ENCODE measurements at regions not wholly inside any gene's neighbourhood (a gene's known extent, or its start where the extent isn't known, plus 50 kb on each side); places are given as distances from the start of the nearest gene placed in this dataset.
"Not testable (repeated sequence)": the region's sequence is repeated elsewhere in the genome, so short reads cannot be mapped to it uniquely, and the experiment has no call there.

DNA sequence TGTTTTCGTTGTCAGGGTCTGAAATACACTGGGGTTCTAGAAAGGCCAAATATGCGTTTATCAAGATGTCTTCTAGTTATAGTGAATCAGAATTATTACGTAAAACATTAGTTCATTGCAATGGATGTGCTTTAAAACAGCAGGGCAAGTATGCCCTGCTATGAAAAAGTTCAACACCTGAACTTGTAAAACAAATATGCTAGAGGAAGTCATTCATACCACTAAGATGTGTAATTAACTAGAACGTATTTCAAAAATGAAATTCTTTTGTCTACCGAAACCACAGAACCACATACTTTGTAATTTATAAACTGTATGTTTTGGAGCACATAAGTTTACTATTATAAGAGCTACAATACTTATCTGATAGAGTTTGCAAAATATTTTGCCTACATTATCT is 266.2 kb downstream of the KCTD12 start:
- no peak for DNase-seq (ENCODE audit: low spot score)

DNA sequence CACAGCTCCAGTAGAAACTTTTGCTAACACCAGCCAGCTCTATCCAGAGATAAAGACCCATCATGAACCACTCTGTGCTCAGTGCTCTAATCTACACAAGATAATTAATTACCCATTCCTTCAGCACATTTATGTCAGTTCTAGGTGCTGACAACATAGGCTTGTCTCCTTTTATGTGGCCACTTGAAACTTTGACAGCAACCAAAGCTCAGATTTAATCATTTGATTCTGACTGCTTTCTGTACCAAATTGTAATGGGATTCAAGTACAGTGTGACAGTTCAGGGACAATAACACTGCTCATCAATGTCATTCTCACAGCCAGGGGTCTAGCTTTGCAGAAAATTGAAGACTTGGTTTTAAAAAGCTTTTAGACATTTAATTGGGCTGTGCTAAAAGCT is 266.6 kb downstream of the KCTD12 start:
- DNase-seq (ENCODE audit: low spot score): no peak

DNA sequence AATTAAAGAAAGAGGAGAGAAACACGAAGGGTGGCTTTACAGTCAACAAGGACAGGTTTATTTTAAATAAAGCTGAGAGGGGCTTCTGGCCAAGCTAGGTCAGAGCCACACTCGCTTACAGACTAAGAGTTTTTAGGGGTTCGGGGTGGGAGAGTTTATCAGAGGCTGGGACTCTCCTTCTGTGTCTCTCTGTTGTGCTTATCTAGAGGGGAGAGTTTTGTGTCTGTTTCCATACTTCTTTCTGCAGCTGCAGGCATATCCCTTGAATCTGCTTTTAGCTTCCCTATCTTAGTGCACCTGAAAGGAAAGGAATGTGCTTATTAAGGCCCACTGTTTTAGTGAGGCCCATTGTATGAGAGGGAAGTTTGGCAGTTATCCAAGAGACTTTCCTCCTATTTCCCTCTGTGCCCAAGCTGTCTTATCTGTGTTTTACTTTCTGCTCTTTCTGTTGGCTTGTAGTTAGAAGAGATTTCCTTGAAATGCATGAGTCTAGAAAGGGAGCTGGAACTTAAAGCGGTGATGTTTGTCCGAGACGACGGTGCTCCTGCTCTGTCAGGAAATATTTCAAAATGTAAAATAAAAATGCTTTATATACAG is 275.3 kb downstream of the KCTD12 start:
- DNase-seq (ENCODE audit: low spot score): no peak

DNA sequence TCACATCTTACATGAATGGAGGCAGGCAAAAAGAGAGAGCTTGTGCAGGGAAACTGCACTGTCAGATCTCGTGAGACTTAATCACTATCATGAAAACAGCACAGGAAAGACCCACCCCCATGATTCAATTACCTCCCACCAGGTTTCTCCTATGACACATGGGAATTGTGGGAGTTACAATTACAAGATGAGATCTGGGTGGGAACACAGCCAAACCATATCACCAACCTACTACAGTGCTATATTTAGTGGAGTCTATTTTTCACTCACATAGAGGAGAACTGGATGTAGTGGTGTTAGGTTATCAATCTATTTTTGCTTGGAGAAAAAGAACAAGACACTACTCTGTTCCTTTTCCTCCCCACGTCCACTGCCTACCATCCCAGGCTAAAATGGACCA is 276.6 kb downstream of the KCTD12 start:
- no peak for DNase-seq (ENCODE audit: low spot score)

DNA sequence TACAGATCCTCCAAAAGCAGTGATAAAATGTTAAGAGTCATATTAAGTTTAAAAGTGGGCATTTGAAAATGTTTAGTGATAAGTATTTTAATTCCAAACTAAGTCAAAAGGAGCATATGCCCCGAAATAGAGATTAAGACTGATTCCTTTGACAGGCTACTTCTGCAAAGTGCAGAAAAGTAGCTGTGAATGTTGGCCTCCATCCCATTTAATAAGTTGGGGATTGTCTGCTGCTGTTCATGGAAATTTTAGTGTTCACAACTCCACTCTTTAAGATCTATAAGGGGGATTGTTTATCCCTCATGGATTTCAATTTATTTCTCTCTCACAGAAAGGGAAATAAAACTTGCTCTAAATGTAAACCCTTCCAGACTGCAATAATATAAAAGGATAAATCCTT is 278.3 kb downstream of the KCTD12 start:
- no peak for DNase-seq (ENCODE audit: low spot score)

DNA sequence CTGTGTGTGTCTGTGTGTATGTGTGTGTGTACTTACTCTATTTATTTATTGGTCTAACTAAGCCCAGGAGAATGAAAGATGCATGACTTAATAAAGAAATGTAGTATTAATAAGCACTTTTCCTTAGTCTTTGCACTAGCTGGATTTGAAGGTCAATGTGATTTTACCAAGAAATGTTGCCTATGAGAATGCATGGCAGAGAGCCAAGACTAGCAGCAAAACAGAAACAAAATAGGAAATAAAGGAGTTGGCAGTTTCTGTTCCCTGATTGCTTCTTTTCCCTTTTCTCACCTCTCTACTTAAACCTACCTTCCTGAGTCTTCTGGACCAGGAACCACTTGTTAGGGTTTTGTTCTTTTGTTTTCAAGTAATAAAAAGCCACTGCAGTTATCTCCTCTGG is 286.1 kb downstream of the KCTD12 start:
- DNase-seq (ENCODE audit: low spot score): no peak

DNA sequence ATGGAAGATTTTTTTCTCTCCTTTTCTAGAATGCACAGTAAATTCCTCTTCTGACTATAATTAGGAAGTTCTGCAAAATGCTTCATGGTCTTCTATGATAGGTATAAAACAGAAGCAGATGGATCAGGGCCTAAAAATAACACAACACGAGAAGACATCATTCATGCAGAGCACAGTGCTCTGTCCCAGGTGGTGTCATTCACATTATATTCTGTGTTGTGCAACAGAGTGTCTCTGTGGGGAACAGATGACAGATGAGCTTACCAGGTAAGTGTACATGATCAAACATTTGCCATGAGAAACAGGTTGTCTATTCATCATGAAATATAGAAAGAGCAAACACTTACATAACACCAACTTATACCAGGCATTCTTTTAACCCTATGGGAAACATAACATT is 288.3 kb downstream of the KCTD12 start:
- DNase-seq (ENCODE audit: low spot score): no peak

DNA sequence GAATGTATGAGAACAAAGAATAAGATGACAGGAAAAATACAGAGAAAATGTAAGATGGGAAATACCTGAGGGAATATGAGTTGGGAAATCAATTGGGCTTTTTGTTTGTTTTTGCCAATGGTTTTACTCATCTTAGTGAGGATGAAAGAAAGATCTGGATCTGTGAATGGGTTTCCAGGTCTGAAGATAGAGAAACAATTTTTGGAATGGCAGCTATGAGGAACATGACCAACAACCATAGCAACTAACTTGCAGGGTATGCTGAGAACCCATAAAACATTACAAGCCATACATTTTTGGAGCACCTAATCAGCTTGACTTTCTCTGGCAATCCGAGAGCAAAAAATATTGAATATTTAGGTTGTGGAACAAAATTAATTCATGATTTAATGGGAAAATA is 290.0 kb downstream of the KCTD12 start:
- no peak for DNase-seq (ENCODE audit: low spot score)

DNA sequence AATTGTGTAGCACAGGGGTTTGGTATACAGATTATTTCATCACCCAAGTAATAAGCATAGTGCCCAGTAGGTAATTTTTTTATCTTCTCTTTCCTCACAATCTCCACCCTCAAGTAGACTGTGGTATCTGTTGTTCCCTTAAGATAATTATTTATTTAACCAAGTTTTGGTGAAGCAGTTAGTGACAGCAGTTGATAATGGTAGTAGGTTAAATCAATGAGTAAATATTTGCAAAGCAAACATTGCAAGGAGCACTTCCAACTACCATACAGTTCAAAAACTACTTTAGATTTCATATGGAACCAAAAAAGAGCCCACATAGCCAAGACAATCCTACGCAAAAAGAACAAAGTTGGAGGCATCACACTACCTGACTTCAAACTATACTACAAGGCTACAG is 291.8 kb downstream of the KCTD12 start:
- no peak for DNase-seq (ENCODE audit: low spot score)

DNA sequence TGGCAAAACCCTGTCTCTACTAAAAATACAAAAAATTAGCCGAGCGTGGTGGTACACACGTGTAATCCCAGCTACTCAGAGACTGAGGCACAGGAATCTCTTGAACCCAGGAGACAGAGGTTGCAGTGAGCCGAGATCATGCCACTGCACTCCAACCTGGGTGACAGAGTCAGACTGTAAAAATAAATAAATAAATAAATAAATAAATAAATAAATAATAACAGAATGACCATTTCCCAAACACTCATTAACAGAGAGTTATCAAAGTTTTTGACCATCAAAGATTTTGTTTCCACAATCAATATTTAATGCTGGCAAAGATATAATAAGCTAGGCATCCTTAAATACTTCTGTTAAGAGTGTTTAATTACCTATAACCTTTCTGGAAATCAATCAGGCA is 299.4 kb downstream of the KCTD12 start:
- no peak for DNase-seq (ENCODE audit: low spot score)

DNA sequence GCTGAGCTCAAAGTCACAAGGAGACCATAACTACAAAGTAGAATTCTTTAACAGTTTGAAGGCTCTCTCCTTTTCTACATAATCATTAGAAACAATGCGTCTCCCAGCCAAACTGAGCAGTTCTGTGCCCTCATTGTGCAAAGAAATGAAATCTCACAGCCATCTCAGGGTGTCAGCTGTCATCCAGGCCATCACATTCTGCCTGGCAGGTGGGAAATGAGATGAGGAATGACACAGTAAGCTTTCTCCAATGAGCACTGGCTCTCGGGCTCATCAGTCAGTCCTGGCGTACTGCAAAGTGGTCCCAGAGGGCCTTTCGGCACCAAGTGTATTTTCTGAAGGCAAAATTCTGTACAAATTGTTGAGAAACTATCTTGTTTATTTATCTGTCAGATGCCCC is 306.5 kb downstream of the KCTD12 start:
- no peak for DNase-seq (ENCODE audit: low spot score)

DNA sequence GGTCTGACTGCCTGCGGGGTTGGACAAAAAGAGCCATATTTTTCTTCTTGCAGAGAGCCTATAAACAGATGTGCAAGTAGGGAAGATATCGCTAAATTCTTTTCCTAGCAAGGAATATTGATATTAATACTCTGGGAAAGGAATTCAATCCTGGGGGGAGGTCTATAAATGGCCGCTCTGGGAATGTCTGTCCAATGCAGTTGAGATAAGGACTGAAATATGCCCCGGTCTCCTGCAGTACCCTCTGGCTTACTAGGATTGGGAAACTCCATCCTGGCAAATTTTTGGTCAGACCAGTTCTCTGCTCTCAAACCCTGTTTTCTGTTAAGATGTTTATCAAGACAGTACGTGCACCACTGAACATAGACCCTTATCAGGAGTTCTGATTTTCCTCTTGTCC is 310.6 kb downstream of the KCTD12 start:
- not testable (repeated sequence) for DNase-seq (ENCODE audit: low spot score)

DNA sequence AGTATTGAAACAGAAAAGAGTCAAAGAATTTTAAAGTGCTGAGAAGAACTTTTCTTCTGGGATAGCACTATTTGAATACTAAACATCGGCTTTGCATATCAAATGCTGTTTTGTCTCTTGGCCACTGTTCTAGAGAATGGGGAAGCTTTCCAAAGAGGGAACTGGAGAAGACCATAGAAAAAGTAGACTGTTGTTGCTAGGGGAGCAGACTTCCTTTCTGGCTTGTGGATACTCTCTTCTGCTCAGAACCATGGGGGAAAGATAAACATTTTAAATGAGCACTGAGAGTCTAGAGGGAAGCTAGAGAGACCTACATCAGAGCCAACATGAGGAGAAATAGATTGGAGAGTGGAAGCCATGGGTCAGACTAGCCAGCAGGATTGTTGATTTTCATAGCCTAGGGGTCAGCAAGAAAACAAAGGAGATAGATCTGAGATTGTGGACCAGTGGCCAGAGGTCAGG is 315.7 kb downstream of the KCTD12 start:
- DNase-seq (ENCODE audit: low spot score): no peak

DNA sequence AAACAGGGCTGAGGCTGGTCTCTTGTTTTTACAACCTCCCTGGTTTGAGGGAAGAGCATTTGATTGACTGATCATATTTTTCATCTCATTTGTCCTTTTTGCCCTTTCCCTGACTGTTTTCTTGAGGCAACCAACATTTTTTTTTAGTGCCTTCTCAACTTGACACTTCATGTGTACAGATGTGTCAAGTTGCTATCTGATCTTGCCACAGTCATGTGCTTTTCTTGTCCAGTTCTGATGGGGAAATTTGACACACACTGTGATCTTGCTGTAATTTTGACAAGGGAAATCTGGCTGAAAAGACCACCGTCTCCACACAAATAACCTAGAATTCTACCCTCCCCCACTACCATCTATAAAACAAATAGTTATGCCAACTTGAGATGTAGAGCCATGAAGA is 329.6 kb downstream of the KCTD12 start:
- DNase-seq (ENCODE audit: low spot score): no peak

DNA sequence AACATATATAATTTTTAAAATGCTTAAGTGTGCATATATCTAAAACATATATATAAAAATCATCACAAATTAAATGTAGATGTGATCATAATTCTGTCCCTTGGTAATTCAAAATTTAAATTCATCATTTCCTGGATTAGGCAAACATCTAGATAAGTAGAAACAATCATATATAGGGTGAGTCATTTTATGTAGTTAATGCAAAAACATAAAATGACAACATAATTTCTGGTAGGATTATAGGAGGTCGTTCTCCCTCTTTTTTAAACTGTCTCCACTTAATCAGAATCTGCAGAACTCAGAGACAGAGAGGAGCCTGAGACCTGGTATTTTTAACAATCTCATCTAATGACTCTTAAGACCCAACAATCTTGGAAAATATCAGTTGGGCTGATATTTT is 333.4 kb downstream of the KCTD12 start:
- no peak for DNase-seq (ENCODE audit: low spot score)

DNA sequence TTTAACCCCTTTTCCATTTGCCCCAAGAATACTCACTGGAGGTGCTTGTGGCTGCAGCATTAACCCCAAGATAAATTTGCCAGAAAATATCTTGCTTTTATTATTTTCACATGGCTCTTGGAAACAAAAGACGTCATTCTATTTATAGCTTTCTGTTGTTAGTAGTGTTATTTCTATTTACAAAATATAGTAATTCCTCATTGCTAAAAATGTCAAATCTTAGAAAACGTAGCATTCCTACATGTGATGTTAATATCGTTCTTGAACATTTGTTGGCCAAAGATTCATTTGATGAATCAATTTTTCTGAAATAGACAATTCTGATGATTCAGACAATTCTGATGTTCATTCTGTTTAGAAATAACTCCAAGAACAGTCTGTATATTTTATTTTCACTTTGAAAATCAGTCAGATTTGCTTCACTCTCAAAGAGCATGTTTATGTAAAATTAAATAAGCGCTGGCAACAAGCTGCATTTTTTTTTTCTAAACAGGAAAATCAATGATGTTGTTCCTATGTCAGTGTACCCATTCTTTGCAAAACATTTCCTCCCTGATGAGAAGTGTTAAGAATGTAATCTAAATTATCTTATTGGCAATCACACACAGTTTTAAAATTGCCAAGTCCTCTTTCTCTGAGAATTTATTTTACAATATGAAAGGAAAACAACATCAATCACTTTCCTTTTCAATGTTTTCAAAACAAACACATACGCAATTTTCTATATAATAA is 334.0 kb downstream of the KCTD12 start:
- no peak for DNase-seq (ENCODE audit: low spot score)

DNA sequence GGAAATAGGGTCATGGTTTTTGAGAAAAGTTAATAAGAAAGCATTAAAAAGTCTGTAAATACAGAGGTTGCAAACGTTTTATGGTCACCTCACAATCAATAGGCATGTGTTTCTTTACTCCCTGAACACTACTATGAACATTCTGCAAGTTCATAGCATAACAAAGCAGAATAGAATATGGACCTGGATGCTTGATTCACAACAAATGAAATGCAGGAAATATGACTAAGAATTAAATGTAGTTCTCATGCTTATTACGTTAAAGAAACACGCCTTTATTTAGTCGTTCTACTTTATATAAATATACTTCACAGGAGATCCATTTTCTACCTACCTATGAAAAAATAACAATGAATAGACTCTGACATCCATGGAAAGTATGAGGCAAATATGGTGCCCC is 344.0 kb downstream of the KCTD12 start:
- DNase-seq (ENCODE audit: low spot score): no peak

DNA sequence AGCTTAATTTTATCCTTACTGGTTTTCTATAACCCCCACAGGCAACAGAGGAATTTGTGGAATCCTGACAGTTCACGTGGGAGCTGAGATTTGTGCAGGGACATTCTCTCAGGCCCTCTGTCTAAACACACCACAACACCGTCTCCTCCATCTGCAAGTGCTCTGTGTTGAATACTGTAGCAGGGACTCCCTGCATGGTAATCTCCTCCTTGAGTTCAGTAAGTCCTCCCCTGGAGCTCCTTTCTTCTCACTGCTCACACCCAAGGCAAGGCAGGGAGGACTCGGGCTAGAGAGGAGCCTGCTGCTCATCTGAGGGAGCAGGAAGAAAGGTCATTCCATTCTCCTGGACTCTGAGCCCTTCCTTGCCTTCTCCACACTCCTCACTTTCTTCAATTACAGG is 348.2 kb downstream of the KCTD12 start:
- DNase-seq (ENCODE audit: low spot score): no peak

DNA sequence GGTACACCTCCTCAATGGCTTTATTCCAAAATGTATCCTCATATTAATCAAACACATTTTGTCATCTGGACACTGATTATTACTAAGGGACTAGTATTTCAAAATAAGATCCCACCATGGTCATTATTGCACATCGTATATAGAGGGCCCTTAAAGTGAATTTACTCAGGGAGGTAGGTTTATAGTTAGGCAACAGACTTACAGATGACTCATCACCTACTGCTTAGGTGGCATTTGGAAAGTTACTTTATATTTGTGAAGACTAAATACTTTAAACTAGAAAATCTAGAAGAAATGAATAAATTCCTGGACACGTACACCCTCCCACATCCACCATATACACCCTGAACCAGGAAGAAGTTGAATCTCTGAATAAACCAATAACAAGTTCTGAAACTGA is 353.0 kb downstream of the KCTD12 start:
- DNase-seq (ENCODE audit: low spot score): no peak

DNA sequence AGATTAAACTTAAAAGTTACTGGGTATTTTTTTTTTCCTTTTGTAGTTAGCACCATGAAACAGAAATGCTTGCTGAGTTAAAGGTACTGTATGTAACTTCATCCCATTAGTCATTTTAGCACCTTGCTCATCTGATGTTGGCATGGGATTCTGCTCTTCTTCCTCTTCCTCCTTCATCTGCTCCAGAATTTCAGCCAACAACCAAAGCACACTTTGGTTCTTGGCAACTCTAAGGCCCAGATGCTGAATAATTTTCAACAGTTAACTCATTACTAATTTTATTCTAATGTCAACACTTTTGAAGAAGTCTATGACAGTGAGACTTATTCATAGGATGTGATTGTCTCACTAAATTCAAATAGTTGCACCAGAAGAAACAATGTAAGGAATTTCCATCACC is 359.2 kb downstream of the KCTD12 start:
- no peak for DNase-seq (ENCODE audit: low spot score)

DNA sequence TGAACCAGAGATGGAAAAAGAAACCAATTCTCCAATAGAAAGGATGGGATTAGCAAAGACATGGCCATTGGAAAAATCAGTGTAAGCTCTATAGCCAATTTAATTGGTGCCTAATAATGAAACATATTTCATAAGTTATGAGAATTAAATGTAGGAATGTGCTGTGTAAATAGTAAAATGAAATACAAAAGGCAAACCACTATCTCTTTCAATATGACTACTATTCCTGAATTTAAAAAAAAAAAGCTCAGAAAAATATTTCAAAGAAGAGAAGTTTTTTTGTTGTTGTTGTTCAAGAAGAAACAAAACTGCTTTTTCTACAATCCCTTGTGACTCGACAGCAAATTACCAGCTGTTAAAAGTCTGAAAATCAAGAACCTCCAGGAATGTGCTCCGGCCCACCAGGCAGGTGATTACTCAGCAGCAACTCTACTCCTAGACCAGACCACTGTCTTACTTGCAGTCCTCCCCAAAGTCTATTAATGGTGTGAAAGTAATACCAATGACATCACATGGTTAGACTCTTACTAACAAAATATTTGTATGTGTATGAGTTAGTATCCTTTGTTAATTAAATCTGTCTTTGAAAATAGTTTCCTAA is 362.4 kb downstream of the KCTD12 start:
- no peak for DNase-seq (ENCODE audit: low spot score)

DNA sequence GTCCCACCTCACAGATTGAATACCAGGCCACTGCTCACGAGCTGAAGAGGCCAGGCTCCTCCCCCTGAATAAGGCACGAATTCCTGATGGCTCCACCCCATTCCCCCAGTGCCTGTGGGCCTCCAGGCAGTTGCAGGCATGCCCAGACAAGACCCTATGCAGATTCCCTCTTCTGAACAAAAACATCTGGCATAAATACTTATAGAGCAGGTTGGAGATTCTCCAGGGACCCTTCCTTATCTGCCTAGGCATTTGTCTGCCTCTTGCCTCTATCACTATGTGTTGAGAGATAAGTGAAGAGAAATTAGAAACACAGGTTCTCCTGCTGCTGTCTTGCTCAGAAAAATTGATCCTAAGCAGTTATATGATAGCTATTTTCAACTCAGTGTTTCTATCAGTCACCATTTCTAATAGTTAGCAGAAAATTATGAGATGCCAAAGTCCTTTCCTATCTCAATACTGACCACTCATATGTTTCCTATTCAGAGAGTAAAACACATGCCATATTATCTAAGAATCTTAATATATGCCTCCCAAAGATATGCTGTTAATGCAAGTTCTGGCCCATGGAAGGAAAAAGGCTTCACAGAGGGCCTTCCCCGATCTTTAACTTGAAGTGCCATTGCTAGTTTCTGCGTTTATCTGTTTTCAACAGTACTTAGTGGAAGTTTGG is 364.0 kb downstream of the KCTD12 start:
- DNase-seq (ENCODE audit: low spot score): peak; percentile 7

DNA sequence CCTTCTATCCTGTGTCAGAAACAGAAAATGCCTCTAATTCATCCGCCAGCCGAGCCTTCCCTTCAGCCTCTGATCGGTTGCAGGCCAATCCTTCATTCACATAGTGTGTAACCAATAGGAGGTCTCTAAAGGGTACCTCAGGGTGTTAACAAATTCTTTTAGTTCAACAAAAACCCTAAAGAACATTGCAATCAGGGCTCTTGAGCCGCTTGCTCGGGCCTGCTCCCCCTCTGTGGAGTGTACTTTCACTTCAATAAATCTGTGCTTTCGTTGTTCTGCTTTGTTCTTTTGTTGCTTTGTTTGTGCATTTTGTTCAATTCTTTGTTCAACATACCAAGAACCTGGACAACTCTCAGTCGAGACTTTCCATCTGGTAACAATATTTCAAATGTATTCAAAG is 366.5 kb downstream of the KCTD12 start:
- no peak for DNase-seq (ENCODE audit: low spot score)

Data from LoVo (cell line).